Fibroblast of the aortic adventitia (primary cell): ENCODE measurements at regions not wholly inside any gene's neighbourhood (a gene's known extent, or its start where the extent isn't known, plus 50 kb on each side); places are given as distances from the start of the nearest gene placed in this dataset.

Source experiments
- DNase-seq: peaks from one replicate; pipeline ENCODE4 v3.0.0-alpha.2; 2010; ENCODE audit warnings: low read depth
- H3K4me3 ChIP-seq: 2 replicates; pipeline ENCODE4 v1.5.1; 2011; ENCODE audit warnings: low read depth, mild to moderate bottlenecking, control low read depth, low read length, moderate library complexity
- TF ChIP-seq, protein P1 (sequence below): IDR thresholded peaks from 2 replicates; pipeline ENCODE4 v1.5.1; 2011; ENCODE audit warnings: mild to moderate bottlenecking, low read length, control low read depth, inconsistent platforms; ENCODE audit not compliant: insufficient read depth

DNA sequence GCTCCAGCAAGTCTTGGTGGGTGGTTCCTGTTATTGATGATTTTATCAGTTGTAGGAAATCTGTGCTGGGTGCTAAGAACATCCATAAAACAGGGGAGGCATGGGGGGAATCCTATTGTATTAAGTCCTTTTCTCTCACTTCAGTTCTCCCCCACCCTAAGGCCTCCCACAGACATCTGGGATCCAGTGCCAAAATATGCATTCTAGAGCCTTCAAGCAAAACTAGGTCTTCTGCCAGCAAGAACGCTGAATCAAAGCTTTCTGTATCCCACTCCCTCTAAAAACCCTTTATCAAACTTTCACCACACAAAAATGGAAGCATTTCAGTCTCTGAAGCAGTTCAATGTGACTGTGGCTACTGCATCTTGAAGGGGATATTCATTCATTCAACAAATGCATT, 281.9 kb downstream of the GAS1 start:
- TF ChIP-seq, protein P1, sequence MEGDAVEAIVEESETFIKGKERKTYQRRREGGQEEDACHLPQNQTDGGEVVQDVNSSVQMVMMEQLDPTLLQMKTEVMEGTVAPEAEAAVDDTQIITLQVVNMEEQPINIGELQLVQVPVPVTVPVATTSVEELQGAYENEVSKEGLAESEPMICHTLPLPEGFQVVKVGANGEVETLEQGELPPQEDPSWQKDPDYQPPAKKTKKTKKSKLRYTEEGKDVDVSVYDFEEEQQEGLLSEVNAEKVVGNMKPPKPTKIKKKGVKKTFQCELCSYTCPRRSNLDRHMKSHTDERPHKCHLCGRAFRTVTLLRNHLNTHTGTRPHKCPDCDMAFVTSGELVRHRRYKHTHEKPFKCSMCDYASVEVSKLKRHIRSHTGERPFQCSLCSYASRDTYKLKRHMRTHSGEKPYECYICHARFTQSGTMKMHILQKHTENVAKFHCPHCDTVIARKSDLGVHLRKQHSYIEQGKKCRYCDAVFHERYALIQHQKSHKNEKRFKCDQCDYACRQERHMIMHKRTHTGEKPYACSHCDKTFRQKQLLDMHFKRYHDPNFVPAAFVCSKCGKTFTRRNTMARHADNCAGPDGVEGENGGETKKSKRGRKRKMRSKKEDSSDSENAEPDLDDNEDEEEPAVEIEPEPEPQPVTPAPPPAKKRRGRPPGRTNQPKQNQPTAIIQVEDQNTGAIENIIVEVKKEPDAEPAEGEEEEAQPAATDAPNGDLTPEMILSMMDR, result no peak
- DNase-seq, result no peak

DNA sequence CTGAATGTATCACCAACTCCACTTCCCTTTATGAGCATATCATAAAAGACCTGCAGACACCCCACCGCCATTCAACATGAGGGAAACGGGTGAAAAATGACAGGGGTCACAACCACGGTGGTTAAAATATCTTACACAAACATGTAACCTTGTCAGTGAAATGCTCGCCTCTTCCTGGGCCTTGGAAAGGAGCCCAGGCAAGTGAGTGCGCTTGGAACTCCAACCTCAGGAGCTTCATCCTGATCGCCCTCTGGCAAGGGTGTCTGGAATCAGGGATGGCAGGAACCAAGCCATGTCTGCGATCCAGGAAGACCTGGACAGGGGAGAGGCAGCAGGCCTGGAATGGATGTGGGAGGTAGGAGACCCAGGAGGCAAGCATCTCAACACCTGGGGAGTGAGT, 282.7 kb downstream of the GAS1 start:
- H3K4me3 ChIP-seq, result no peak overlapping the region
- TF ChIP-seq, protein P1, result no peak
- no peak for DNase-seq

More for the DNA sequence above, 281.9 kb downstream of the GAS1 start:
- H3K4me3 ChIP-seq, result no peak overlapping the region

DNA sequence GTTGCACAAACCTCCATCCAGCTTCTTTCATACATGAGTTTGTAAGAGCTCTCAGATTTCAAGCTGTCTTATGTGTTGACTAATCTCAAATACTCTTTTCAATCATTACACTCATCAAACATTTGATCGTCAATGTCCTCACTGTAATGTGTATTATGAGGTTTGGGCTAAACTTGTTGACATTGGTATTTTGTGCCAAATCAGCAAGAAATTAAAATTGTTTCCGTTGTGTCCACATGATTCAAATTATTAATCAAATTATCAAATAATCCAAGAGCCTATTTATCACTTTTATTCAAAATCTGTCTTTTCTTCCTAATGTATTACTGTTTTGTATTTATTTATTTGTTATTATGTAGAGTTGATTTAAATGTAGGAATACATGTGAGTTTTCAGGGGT, 283.4 kb downstream of the GAS1 start:
- H3K4me3 ChIP-seq, result no peak overlapping the region
- DNase-seq, result no peak
- TF ChIP-seq, protein P1, result no peak

DNA sequence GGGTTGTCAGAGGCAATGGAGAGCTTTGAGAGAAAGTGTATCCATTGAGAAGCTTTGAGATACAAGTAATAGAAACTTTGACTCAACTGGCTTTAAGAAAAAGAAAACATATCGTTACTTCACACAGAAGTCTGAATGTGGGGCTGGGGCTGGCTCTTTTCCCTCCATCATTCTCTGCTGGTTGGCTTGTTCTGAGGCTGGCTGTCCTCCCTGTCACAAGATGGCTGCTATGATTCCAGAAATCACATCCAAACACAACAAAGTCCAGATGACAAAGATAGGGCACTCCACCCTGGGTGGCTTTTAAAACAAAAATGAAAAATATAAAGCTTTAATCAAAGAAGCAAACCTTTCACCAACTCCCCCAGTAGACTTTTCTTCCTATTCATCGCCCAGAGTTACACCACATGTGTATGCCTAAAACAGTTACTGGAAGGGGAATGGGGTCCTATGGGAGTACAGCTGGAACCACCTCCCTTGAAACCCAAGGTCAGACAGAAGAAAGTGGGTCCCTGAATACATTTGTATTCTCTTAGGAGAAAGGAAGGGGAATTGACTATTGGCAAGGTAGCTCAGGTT, 284.3 kb downstream of the GAS1 start:
- H3K4me3 ChIP-seq, result no peak overlapping the region
- DNase-seq, result no peak
- TF ChIP-seq, protein P1, result no peak

DNA sequence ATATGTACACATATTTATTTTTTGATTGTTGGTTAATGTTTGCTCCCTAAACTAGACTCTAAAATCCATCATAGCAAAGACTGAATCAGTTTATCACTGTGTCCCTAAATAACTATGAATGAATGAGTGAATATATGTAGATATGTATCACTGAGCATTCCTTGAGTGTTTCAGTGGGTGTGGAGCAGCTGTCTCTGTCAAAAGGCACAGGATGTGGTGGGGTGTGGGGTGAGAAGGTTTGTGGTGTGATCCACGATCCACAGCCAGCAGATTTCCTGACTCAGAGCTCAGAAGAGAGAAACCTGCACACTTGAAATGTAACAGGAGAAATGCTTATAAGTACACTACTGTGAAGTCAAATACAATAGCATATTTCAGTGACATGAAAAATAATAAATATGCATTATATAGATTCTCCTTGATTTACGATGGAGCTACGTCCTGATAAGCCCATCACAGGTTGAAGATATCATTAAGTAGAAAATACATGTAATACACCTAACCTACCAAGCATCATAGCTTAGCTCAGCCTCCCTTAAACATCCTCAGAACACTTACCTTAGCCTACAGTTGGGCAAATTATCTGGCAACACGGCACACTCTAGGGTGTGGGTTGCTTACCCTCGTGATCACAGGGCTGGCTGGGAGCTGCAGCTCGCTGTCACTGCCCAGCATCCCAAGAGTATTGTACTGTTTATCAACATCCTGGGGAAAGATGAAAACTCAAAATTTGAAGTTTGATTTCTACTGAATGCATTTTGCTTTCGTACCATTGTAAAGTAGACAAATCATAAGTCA, 287.0 kb downstream of the GAS1 start:
- peak; percentile 93 for DNase-seq

DNA sequence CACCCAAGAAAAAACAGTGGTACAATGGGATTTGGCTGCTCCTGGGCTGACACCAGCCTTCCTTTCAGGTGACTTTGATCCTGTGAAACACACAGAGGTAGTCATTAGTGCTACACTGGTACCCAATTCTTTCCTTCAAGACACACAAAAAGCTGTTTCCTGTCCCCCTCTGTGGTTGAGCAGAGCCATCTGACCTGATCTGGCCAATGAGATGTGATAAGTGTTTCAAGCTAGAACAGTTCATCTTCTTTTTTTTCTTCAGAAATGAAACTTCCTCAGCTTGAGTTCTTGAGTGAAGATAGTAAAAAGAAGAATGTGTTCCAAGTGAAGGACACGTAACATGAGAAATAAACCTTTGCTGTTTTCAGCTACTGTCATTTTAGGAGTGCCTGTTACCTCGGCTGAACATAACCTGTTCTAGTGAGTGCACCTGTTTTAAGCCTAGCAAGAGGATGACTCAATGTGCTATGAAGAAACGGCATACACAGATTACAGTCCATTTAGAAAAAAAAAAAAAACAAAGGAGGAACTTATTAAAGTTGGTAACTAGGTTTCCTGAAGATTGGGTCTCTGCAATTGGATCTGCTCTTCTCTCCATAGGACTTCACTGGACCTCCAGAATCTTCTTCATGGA, 287.8 kb downstream of the GAS1 start:
- no peak for DNase-seq
- TF ChIP-seq, protein P1, result no peak
- H3K4me3 ChIP-seq, result no peak overlapping the region

More for the DNA sequence above, 287.0 kb downstream of the GAS1 start:
- TF ChIP-seq, protein P1, result no peak
- no peak overlapping the region for H3K4me3 ChIP-seq
